ENCODE measurements at regions not wholly inside any gene's neighbourhood (a gene's known extent, or its start where the extent isn't known, plus 50 kb on each side); places are given as distances from the start of the nearest gene placed in this dataset.
A peak's percentile ranks its signal among the peaks of the same experiment; 100 is the strongest.
"Not testable (repeated sequence)": the region's sequence is repeated elsewhere in the genome, so short reads cannot be mapped to it uniquely, and the experiment has no call there.

DNA sequence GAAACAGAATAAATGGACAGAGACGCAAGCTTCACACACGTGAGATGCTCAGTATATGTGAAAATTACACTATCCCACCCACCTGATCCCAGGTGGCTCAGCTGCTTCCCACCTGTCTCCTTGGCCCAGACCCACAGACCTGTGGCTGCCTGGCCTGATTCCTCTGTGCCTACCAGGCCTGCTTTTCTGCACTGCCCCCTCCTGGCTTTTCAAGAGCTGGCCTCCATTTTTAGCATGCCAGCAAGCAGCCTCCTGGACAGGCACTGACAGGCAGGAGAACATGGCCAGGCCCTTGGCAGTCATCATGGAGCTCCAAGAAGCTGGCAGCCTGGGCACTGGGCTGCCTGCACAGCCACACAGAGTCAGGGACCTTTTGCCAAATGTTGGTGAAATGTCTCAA, 79.5 kb upstream of the HMGXB4 start:
- in situ Hi-C loops (cut with HindIII; ENCODE audit: low sequenced_read_pairs), result no loop called here
- DNase-seq (ENCODE audit: low spot score), result peak; percentile 93

DNA sequence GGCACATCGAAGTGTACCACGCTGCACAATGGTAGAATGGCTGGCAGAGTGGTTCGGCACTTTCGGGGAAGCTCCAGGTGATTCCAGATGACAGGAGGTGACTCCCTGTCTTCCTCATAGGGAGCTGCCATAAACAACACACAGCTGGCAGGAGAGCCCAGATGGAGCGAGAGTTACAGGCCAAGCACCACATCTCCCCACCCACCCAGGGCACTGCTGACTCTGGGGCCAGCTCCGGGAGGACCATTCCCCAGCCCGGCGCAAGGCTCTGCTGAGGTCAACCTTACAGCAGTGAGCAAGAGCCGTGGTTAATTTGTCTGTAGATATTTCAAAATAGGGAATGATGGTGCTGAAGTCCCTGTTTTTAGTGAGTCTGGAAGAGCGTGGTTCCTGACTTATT, 78.8 kb upstream of the HMGXB4 start:
- DNase-seq (ENCODE audit: low spot score), result no peak
- in situ Hi-C loops (cut with HindIII; ENCODE audit: low sequenced_read_pairs), result no loop called here

DNA sequence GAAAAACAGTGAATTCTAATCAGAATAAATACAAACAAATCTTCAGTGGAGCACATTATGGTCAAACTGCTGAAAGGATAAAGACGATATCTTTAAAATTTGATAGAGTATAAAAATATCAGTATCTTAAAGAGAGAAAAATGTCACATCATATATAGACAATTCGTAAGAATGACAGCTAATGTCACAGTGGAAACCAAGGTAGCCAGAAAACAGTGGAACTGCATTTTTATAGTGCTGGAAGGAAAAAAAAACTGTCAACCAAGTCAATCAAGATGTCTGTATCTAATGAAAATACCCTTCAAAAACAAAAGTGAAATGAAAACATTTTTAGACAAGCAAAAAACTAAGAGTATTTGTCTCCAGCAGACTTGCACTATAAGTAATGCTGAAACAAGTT, 73.4 kb upstream of the HMGXB4 start:
- in situ Hi-C loops (cut with HindIII; ENCODE audit: low sequenced_read_pairs), result no loop called here
- no peak for DNase-seq (ENCODE audit: low spot score)

DNA sequence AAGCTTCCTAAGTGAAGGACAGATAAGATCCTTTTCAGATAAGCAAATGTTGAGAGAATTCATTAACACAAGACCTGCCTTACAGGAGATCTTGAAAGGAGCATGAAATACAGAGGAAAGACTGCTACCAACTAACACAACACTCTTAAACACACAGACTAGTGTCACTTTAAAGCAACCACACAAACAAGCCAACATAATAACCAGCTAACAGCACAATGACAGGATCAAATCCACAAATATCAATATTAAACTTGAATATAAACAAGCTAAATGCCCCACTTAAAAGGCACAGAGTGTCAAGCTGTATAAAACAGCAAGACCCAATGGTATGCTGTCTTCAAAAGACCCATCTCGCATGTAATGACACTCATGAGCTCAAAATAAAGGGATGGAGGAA, 70.8 kb upstream of the HMGXB4 start:
- no peak for DNase-seq (ENCODE audit: low spot score)
- in situ Hi-C loops (cut with HindIII; ENCODE audit: low sequenced_read_pairs), result no loop called here

DNA sequence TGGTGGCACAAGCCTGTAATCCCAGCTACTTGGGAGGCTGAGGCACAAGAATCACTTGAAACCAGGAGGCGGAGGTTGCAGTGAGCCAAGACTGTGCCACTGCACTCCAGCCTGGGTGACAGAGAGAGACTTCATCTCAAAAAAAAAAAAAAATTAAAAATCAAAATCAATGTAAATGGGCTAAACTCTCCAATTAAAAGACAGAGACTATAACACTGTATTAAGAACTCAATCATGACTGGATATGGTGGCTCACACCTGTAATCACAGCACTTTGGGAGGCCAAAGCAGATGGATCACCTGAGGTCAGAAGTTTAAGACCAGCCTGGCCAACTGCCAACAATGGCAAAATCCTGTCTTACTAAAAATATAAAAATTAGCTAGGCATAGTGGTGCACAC, 68.4 kb upstream of the HMGXB4 start:
- in situ Hi-C loops (cut with HindIII; ENCODE audit: low sequenced_read_pairs); DNase-seq (ENCODE audit: low spot score): not testable (repeated sequence)

DNA sequence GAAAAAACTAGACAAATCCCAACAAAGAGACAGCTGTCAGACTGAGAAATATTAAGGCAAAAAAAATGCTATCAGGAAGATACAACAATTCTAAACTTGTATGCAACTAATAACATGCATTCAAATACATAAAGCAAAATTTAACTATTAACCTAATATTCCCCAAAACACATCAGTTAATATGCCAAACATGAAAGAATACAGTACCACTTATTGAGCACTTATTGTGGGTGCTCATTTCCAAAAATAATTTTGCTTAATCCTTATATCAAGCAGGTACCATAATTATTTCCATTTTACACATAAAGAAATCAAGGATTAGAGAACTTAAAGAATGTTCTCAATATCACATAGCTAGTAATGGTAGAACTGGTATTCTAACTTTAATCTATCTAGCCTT, 67.7 kb upstream of the HMGXB4 start:
- no peak for DNase-seq (ENCODE audit: low spot score)
- in situ Hi-C loops (cut with HindIII; ENCODE audit: low sequenced_read_pairs), result no loop called here

DNA sequence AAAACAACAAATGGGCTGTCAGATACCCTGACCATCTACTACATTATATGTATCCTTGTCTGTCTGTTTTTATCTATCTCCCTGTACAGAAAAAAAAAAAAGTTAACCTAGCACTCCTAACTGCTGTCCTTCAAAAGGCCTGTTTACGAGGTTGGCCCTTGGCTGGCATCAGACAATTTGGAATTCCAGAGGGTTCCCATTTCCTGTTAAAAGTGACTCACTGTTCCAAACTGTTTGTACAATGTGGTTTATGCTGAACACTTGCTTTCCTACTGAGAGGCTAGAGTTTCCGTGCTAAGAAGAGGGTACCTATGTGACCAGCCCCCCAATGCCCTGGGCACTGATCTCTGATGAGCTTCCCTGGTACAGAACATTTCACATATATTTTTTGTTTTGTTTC, 65.9 kb upstream of the HMGXB4 start:
- DNase-seq (ENCODE audit: low spot score), result no peak
- in situ Hi-C loops (cut with HindIII; ENCODE audit: low sequenced_read_pairs), result no loop called here

DNA sequence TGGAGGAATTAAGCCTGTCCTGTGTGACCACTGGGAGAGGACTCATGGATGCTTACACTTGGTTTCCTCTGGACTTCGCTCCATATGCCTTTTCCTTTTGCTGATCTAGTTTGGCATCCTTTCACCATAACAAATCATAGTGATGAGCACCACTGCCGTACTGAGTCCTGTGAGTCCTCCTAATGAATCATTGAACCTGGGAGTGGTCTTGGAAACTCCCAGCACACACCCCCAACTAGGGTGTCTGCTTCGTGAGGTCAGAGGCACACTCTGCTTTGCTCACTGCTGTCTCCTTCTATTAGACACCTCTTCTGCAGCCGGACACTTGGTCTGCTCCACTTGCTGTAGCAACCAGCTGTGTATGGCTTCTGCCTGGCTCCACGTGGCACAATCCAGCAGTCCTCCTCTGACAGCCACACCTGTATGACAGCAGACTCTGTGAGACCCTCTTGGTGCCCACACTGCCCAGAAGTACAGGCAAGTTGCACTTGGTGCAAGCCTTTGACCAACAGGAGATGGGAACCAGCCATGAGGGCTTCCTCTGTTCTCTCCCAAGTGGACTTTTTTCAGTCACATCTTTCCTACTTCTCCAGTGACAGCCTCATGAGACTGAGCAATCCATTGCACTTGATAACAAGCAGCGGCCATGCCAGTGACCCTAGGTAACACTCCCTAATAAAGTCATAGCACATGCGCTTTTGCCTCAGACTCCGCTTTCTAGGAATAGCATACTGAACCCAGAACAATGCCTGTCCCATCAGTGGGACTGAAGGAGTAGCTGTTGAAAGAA, 65.0 kb upstream of the HMGXB4 start:
- DNase-seq (ENCODE audit: low spot score), result no peak
- in situ Hi-C loops (cut with HindIII; ENCODE audit: low sequenced_read_pairs), result no loop called here

DNA sequence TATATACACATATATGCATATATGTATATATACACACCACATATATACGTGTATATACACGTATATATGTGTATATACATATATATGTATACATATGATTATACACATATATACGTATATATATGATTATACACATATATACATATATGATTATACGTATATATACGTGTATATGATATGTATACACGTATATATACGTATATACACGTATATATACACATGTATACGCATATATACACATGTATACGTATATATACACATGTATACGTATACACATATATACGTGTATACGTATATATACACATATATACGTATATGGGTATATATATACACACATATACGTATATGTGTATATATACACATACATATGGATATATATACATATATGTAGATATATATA, 62.1 kb upstream of the HMGXB4 start:
- no peak for DNase-seq (ENCODE audit: low spot score)
- in situ Hi-C loops (cut with HindIII; ENCODE audit: low sequenced_read_pairs), result no loop called here

DNA sequence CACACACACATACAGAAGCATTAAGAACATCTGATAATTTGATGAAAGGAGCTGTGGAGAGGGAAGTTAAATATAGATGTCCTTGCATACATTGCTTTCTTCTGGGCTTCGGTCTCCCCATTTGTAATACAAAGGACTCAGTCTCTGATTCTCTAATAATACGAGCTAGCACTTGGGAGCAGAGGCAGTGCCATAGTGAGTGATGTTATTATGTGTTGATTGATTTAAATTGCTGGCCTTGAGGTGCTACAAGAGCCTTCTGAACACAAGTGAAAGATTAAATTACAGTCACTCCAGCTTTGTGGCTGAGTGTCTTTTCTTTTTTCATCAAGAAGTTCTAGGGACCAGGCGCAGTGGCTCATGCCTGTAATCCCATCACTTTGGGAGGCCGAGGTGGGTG, 61.5 kb upstream of the HMGXB4 start:
- in situ Hi-C loops (cut with HindIII; ENCODE audit: low sequenced_read_pairs), result no loop called here
- no peak for DNase-seq (ENCODE audit: low spot score)

DNA sequence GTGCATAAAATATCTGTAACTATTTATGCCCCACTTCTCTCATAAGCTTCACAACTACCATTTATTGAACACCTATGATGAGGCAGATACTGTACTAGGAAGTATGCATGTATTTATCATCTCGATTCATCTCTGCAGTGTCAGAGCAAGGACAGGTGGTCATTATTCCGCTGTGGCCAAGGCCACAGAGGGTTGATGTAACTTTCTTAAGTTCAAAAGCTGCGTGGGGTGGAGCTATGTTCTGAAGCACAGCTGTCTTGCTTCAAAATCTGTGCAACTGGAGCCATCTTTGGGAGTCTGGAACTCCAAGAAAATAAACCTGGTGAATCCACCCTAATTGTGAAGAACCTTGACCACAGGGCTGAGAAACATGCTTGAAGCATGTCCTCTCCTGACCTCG, 60.2 kb upstream of the HMGXB4 start:
- in situ Hi-C loops (cut with HindIII; ENCODE audit: low sequenced_read_pairs), result no loop called here
- DNase-seq (ENCODE audit: low spot score), result no peak

DNA sequence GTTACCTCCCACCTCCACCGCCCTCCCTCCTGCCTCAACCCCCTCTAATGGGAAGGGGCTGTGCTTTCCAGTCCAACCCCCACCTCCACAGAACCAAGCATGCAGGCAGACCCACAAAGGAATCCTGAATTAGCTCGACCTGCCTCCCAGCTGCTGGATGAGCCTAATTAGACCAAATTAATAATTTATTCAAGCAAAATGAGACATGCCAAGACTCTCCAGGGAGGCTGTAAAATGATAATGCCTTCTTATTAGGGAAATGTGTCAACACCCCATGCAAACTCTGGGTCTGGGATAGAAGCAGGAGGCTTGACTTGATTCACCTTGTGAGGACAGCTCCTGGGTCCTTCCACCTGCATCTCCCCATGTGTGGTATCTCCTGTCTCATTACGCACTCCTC, 59.4 kb upstream of the HMGXB4 start:
- DNase-seq (ENCODE audit: low spot score), result no peak
- in situ Hi-C loops (cut with HindIII; ENCODE audit: low sequenced_read_pairs), result no loop called here

DNA sequence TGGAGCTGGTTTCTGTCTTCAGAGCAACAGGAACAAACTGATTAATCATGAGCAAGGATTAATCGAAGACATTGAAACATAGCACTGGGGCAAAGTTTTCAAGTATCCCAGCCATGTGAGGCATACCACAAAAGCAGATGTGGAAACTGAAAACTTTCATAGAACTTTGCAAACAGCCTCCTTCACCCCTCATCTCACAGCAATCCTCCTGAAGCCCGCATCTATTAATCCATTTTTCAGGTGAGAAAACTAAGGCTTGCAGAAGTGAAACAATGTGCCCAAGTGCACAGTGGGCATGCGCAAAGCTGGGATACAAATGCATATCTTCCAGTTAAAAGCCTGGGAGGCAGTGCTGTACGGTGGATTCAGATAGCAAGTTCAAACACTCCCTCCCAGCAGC, 58.6 kb upstream of the HMGXB4 start:
- in situ Hi-C loops (cut with HindIII; ENCODE audit: low sequenced_read_pairs), result no loop called here
- no peak for DNase-seq (ENCODE audit: low spot score)

DNA sequence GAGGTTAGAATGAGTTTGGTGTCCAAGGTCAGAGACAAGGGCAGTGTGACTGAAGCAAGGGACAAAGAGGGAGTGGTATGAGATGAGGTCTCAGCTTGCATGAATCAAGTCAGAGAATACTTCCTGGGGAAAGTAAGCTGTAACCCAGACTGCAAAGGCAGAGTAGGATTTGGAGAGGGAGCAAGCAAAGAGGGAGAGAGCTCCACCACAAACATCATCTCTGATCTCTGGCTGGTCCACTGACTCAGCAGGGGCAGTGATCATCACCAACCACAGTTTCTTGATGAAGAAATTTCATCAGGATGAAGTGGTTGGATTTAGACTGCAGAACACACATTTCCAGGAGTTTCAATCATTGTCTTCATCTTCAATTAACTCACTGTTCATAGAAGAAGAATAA, 54.9 kb upstream of the HMGXB4 start:
- DNase-seq (ENCODE audit: low spot score), result no peak
- in situ Hi-C loops (cut with HindIII; ENCODE audit: low sequenced_read_pairs), result no loop called here

DNA sequence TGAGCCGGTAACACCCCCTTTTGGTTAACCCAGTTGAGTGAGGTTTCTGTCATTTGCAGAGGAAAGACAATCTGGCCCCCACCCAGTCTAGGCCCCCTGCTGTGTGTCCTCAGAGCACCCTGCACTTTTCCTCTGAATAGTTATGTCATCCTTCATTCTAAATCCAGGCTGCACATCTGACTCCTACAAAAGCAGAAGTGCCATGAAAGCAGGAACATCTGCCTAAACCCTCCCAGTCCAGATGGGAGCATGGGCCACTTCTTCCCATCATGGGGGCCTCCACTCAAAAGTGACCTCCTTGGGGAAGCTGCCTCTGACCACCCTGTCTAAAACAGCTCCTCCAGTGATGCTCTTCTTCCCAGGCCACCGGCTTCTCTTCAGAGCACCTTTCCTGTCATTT, 53.7 kb upstream of the HMGXB4 start:
- in situ Hi-C loops (cut with HindIII; ENCODE audit: low sequenced_read_pairs), result no loop called here
- no peak for DNase-seq (ENCODE audit: low spot score)

DNA sequence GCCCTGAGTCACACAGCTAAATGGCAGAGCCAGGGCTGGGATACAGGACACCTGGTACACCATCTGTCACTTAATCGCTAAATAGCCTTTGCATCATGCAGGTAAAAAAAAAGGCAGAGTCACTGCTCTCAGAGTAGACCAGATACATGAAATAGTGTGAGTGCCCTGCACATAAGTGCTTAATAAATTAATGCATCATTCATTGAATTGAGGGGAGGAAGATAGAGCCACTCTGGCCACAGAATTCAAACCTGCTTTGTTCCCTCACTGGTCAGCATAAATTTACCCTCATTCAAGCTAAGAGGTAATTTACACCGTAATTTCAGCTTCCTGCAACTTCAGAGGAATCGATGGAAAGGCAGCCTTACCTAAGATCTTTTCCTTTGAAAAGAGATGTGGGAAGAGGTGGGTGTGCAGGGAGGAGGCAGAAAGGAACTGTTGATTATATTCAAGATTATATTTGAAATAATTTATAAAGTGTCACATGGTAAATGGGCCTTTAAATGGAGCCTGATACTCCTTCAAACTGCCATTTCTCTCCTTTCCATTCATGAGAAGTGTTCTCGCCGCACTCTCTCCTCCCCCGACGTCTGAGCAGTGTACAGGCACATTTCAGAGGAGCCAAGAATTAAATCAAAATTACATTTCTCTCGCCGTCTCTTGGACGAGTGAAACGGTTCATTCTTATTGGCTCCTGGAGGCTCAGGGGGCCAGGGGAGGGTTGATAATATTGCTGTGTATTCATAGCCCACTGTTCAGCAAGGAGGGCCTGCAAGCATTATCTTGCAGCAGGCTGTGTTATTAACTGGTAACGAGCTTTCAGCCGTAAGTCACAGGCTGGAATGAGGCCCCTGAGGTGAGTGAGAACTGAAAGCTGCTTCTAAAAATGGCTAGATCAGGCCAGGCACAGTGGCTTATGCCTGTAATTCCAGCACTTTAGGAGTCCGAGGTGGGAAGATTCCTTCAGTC, 52.2 kb upstream of the HMGXB4 start:
- in situ Hi-C loops (cut with HindIII; ENCODE audit: low sequenced_read_pairs), result no loop called here
- peak; percentile 3 for DNase-seq (ENCODE audit: low spot score)

DNA sequence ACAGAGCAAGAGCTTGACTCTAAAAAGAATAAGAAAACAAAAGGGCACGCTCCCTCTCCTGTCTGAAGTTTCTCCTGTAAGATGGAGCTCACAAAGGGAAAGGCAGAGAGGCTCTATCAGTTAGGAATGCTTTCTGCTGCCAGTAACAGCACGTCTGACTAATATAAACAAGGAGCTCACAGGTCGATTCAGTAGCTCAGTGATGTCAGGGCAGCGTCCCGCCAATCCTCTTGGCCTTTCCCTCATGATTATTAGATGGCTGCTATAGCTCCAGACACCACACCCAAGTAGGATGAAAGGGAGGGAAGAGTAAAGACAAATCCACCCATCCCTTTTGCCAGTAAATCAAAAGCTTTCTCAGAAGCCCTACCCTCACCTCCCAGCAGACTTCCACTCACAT, 51.3 kb upstream of the HMGXB4 start:
- DNase-seq (ENCODE audit: low spot score), result no peak
- in situ Hi-C loops (cut with HindIII; ENCODE audit: low sequenced_read_pairs), result no loop called here

DNA sequence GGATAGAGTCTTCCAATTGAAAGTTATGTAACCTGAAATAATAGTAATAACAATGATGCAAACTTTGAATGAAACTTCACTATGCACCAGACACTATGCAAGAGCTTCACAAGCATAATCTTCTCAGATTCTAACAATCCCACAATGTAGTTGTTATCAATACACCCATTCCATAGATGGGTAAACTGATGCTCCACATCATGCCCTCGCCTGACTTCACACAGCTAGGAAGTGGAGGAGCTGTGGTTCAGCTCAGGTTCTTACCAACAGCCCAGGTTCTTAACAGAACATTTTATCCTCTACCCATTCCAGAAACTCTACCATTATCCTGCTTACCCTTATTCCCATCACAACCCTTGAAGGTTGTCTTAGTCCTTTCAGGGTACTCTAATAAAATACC, 50.4 kb upstream of the HMGXB4 start:
- no peak for DNase-seq (ENCODE audit: low spot score)
- in situ Hi-C loops (cut with HindIII; ENCODE audit: low sequenced_read_pairs), result no loop called here
